MM.1S (cell line): ENCODE measurements at regions not wholly inside any gene's neighbourhood (a gene's known extent, or its start where the extent isn't known, plus 50 kb on each side); places are given as distances from the start of the nearest gene placed in this dataset.

Experiments
- CTCF ChIP-seq: fragments of 300-600 bp; sonication (generic); IDR thresholded peaks from 2 replicates; pipeline ENCODE4 v1.5.1; 2016; ENCODE audit warnings: antibody characterized with exemption, low read length, mixed read lengths
- EZH2phosphoT487 ChIP-seq: fragments of 300-600 bp; sonication (generic); IDR thresholded peaks from 2 replicates; pipeline ENCODE4 v1.6.1; 2018; ENCODE audit warnings: antibody characterized with exemption, low read length

- TF ChIP-seq EZH2phosphoT487 = no peak
- TF ChIP-seq CTCF = no peak
Observed at GRCh38 chr15:87591042-87591441, 665.5 kb downstream of the NTRK3 start.
